IMR-90 (cell line): ENCODE measurements at regions not wholly inside any gene's neighbourhood (a gene's known extent, or its start where the extent isn't known, plus 50 kb on each side); places are given as distances from the start of the nearest gene placed in this dataset.

Source experiments
- ATAC-seq: fragments of 200-7000 bp; cut with Tn5 transposase; 2 replicates; pipeline ENCODE4 v1.9.1; 2020; ENCODE audit warnings: low read depth, mild to moderate bottlenecking, moderate library complexity
- BruUV-seq: library from RNA; stranded (reverse); fragments of 400-500 nt; replicated peaks from 2 replicates; lab custom pipeline; 2021; lab: Mats Ljungman, UMichigan
- CTCF ChIA-PET: fragments of 300-600 bp; formaldehyde crosslinking; extraction: SDS; loops from one replicate; lab custom pipeline; 2021; ENCODE audit warnings: antibody characterized with exemption; lab: Yijun Ruan, JAX
- POLR2A ChIA-PET: fragments of 300-600 bp; sonication (Branson Sonifier 250); formaldehyde crosslinking; loops from one replicate; lab custom pipeline; 2022; ENCODE audit warnings: antibody characterized with exemption; ENCODE audit not compliant: unreplicated experiment; lab: Charles Lee
- DNase-seq: peaks from one replicate; pipeline ENCODE4 v3.0.0; 2013
- H2AFZ ChIP-seq: replicated peaks from 2 replicates; pipeline ENCODE3; 2013; ENCODE audit warnings: low read length, mild to moderate bottlenecking; ENCODE audit not compliant: poor library complexity
- H2AK5ac ChIP-seq: 2 replicates; pipeline ENCODE4 v1.6.1; 2013; ENCODE audit warnings: low read depth, low read length, inconsistent platforms
- H2AK9ac ChIP-seq: replicated peaks from 2 replicates; pipeline ENCODE3; 2013; ENCODE audit warnings: mild to moderate bottlenecking, low read depth, low read length, moderate library complexity; ENCODE audit not compliant: poor library complexity
- H2BK120ac ChIP-seq: 2 replicates; pipeline ENCODE4 v1.6.1; 2013; ENCODE audit warnings: low read depth, low read length, inconsistent platforms
- H2BK15ac ChIP-seq: 3 replicates; pipeline ENCODE4 v1.6.1; 2013; ENCODE audit warnings: low read depth, low read length, inconsistent platforms
- H2BK20ac ChIP-seq: 2 replicates; pipeline ENCODE4 v1.6.1; 2013; ENCODE audit warnings: low read depth, mild to moderate bottlenecking, inconsistent platforms, low read length, moderate library complexity
- H2BK5ac ChIP-seq: 2 replicates; pipeline ENCODE4 v1.6.1; 2013; ENCODE audit warnings: mild to moderate bottlenecking, low read depth, low read length, inconsistent platforms; ENCODE audit not compliant: poor library complexity, severe bottlenecking
- H3K14ac ChIP-seq: replicated peaks from 2 replicates; pipeline ENCODE4 v1.6.1; 2013; ENCODE audit warnings: low read depth, low read length, inconsistent platforms
- H3K18ac ChIP-seq: 2 replicates; pipeline ENCODE4 v1.6.1; 2013; ENCODE audit warnings: low read depth, low read length, control low read depth
- H3K23ac ChIP-seq: 2 replicates; pipeline ENCODE4 v1.6.1; 2013; ENCODE audit warnings: low read depth, low read length, inconsistent platforms
- H3K27ac ChIP-seq: 2 replicates; pipeline ENCODE4 v1.5.1; 2013; ENCODE audit warnings: mild to moderate bottlenecking, control low read depth, low read length; ENCODE audit not compliant: insufficient read depth
- H3K27me3 ChIP-seq: 2 replicates; pipeline ENCODE4 v1.6.1; 2013; ENCODE audit warnings: low read length; ENCODE audit not compliant: control insufficient read depth, insufficient read depth
- H3K36me3 ChIP-seq: 2 replicates; pipeline ENCODE4 v1.6.1; 2013; ENCODE audit warnings: low read length, mixed read lengths; ENCODE audit not compliant: control insufficient read depth, insufficient read depth
- H3K4ac ChIP-seq: 2 replicates; pipeline ENCODE4 v1.6.1; 2013; ENCODE audit warnings: low read depth, low read length, inconsistent platforms
- H3K4me1 ChIP-seq: 2 replicates; pipeline ENCODE4 v1.6.1; 2013; ENCODE audit warnings: low read length, mixed read lengths; ENCODE audit not compliant: control insufficient read depth, insufficient read depth
- H3K4me2 ChIP-seq: 2 replicates; pipeline ENCODE4 v1.6.1; 2013; ENCODE audit warnings: low read depth, mild to moderate bottlenecking, control low read depth, low read length, moderate library complexity
- H3K4me3 ChIP-seq: 2 replicates; pipeline ENCODE4 v1.5.1; 2013; ENCODE audit warnings: low read depth, mild to moderate bottlenecking, control low read depth, low read length, moderate library complexity; ENCODE audit not compliant: insufficient read depth
- H3K56ac ChIP-seq: 2 replicates; pipeline ENCODE4 v1.6.1; 2013; ENCODE audit warnings: low read length, inconsistent platforms; ENCODE audit not compliant: insufficient read depth; ENCODE audit errors: extremely low read depth
- H3K79me1 ChIP-seq, 2 experiments: 2 replicates each; pipeline ENCODE4 v1.6.1; 2013; ENCODE audit warnings: low read length in 2 of 2, inconsistent platforms in 1 of 2, low read depth in 1 of 2
- H3K9ac ChIP-seq: 2 replicates; pipeline ENCODE4 v1.6.1; 2013; ENCODE audit warnings: low read depth, low read length, control low read depth
- H3K9me1 ChIP-seq: 2 replicates; pipeline ENCODE4 v1.6.1; 2013; ENCODE audit warnings: low read length, inconsistent platforms; ENCODE audit not compliant: insufficient read depth
- H3K9me3 ChIP-seq: 2 replicates; pipeline ENCODE4 v1.6.1; 2013; ENCODE audit warnings: low read length; ENCODE audit not compliant: control insufficient read depth, insufficient read depth
- H4K20me1 ChIP-seq: 2 replicates; pipeline ENCODE4 v1.6.1; 2013; ENCODE audit warnings: low read length, inconsistent platforms; ENCODE audit not compliant: insufficient read depth
- H4K5ac ChIP-seq: 2 replicates; pipeline ENCODE4 v1.6.1; 2013; ENCODE audit warnings: mild to moderate bottlenecking, low read depth, low read length, control low read depth
- H4K8ac ChIP-seq, 2 experiments: 2 replicates each; pipeline ENCODE4 v1.6.1; 2013; ENCODE audit warnings: low read depth in 2 of 2, low read length in 2 of 2, control low read depth in 1 of 2, inconsistent platforms in 1 of 2
- H4K91ac ChIP-seq: 2 replicates; pipeline ENCODE4 v1.6.1; 2013; ENCODE audit warnings: low read depth, low read length, inconsistent platforms; ENCODE audit not compliant: insufficient read depth
- BHLHE40 ChIP-seq: fragments of 150-350 bp; IDR thresholded peaks from 2 replicates; pipeline ENCODE4 v1.6.1; 2016; ENCODE audit warnings: mild to moderate bottlenecking, low read depth, low read length
- CHD1 ChIP-seq: IDR thresholded peaks from 2 replicates; pipeline ENCODE4 v1.6.1; 2012; ENCODE audit warnings: low read depth, low read length, improper control_type of control experiment
- FOS ChIP-seq: fragments of 150-350 bp; IDR thresholded peaks from 2 replicates; pipeline ENCODE4 v1.6.1; 2016; ENCODE audit warnings: low read depth, low read length
- MAFK ChIP-seq: IDR thresholded peaks from 2 replicates; pipeline ENCODE4 v1.6.1; 2012; ENCODE audit warnings: low read depth, low read length, improper control_type of control experiment
- MAZ ChIP-seq: IDR thresholded peaks from 2 replicates; pipeline ENCODE4 v1.6.1; 2012; ENCODE audit warnings: low read depth, mild to moderate bottlenecking, low read length, improper control_type of control experiment, moderate library complexity, borderline replicate concordance
- MXI1 ChIP-seq: IDR thresholded peaks from 2 replicates; pipeline ENCODE4 v1.6.1; 2012; ENCODE audit warnings: low read depth, mild to moderate bottlenecking, low read length, moderate library complexity, borderline replicate concordance
- NFE2L2 ChIP-seq: fragments of 150-350 bp; IDR thresholded peaks from 2 replicates; pipeline ENCODE4 v1.6.1; 2016; ENCODE audit warnings: low read depth, mild to moderate bottlenecking, low read length
- POLR2A ChIP-seq: IDR thresholded peaks from 2 replicates; pipeline ENCODE4 v1.6.1; 2012; ENCODE audit warnings: mild to moderate bottlenecking, low read depth, low read length
- RAD21 ChIP-seq: IDR thresholded peaks from 2 replicates; pipeline ENCODE4 v1.6.1; 2012; ENCODE audit warnings: low read length, improper control_type of control experiment
- RFX5 ChIP-seq: IDR thresholded peaks from 2 replicates; pipeline ENCODE4 v1.8.0; 2012; ENCODE audit warnings: low read depth, mild to moderate bottlenecking, low read length, moderate library complexity
- SMC3 ChIP-seq: fragments of 150-350 bp; IDR thresholded peaks from 2 replicates; pipeline ENCODE4 v1.6.1; 2016; ENCODE audit warnings: low read depth, mild to moderate bottlenecking, antibody characterized with exemption, low read length, moderate library complexity
- WGBS, 2 experiments: methylation state at CpG; one replicate each; pipeline versions ENCODE4 v1.1.5 to v1.1.7; 2013; ENCODE audit warnings: missing lambda C conversion rate in 2 of 2; ENCODE audit not compliant: insufficient read length in 1 of 2; ENCODE audit errors: extremely low coverage in 2 of 2; 5-methylcytosine and 5-hydroxymethylcytosine counted together
- dilution Hi-C: fragments of 300-500 bp; cut with HindIII; formaldehyde crosslinking; loops from one replicate; pipeline ENCODE4 v1.14.3; 2018; ENCODE audit warnings: low sequenced_read_pairs; ENCODE audit not compliant: unreplicated experiment
- in situ Hi-C: fragments of 300-500 bp; cut with MboI; formaldehyde crosslinking; loops from 3 replicates; pipeline ENCODE4 v1.14.3; 2019; ENCODE audit warnings: low sequenced_read_pairs, inconsistent platforms, mixed read lengths
- intact Hi-C: fragments of 100-400 bp; cut with micrococcal nuclease; formaldehyde crosslinking; loops from 2 replicates; pipeline ENCODE4 v1.10.0; 2022
- TF ChIP-seq, protein P1 (sequence below): conservative IDR thresholded peaks from 2 replicates; pipeline ENCODE4 v1.5.1; 2012; ENCODE audit warnings: mild to moderate bottlenecking, low read depth, low read length, improper control_type of control experiment
- TF ChIP-seq, protein P2 (sequence below): fragments of 150-350 bp; IDR thresholded peaks from 2 replicates; pipeline ENCODE4 v1.6.1; 2017; ENCODE audit warnings: mild to moderate bottlenecking, antibody characterized with exemption, low read length, low read depth
- TF ChIP-seq, protein P3 (sequence below): fragments of 150-350 bp; IDR thresholded peaks from 2 replicates; pipeline ENCODE4 v1.6.1; 2016; ENCODE audit warnings: low read depth, mild to moderate bottlenecking, low read length, moderate library complexity, borderline replicate concordance

DNA sequence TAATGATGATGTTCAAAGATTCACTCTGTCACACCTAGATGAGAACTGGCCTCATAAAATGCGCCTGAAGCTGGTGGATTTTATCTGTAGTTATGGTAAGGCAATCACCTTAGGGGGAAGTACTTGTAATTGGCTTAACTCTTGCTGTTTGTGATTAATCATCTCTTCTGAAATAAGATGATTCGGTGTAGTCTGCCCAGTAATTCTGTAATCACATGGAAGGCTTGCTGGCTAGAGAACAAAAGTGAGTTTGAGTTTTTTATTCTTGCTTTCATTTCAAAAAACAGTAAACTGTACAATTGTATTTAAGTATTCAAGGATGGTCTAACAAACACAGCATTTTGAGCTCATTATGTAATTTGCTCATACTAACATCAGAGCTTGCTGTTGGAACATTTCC is 72.1 kb downstream of the OTOL1 start:
- intact Hi-C loops: no loop called here
- WGBS, 2 experiments: no CpG with 5 or more reads among the region's 2 CpGs
- Histone ChIP-seq H2AK5ac (no peak overlapping the region), H4K8ac (no peak overlapping the region), H2BK20ac (no peak overlapping the region), H3K9me3 (no peaks in the 10 kb centered on the region), H4K20me1 (no peaks in the 10 kb centered on the region), H3K4ac (no peak overlapping the region), H3K9me1 (no peaks in the 10 kb centered on the region), H4K5ac (no peak overlapping the region), H3K4me3 (no peak overlapping the region), H2BK120ac (no peak overlapping the region), H4K91ac (no peak overlapping the region), H2AFZ (no peak overlapping the region), H2AK9ac (no peak overlapping the region), H2BK5ac (no peak overlapping the region), H3K23ac (no peak overlapping the region), H3K27me3 (no peaks in the 10 kb centered on the region), H3K18ac (no peak overlapping the region), H3K79me1 (no peaks in the 10 kb centered on the region), H3K4me2 (no peak overlapping the region), H3K9ac (no peak overlapping the region), H3K4me1 (no peaks in the 10 kb centered on the region), H3K36me3 (no peaks in the 10 kb centered on the region), H3K14ac (no peak overlapping the region), H3K27ac (no peak overlapping the region), H3K56ac (no peak overlapping the region), H2BK15ac (no peak overlapping the region)
- dilution Hi-C loops: no loop called here
- in situ Hi-C loops: no loop called here
- ChIA-PET CTCF (no interaction called here), POLR2A (no interaction called here)
- TF ChIP-seq, protein P1, sequence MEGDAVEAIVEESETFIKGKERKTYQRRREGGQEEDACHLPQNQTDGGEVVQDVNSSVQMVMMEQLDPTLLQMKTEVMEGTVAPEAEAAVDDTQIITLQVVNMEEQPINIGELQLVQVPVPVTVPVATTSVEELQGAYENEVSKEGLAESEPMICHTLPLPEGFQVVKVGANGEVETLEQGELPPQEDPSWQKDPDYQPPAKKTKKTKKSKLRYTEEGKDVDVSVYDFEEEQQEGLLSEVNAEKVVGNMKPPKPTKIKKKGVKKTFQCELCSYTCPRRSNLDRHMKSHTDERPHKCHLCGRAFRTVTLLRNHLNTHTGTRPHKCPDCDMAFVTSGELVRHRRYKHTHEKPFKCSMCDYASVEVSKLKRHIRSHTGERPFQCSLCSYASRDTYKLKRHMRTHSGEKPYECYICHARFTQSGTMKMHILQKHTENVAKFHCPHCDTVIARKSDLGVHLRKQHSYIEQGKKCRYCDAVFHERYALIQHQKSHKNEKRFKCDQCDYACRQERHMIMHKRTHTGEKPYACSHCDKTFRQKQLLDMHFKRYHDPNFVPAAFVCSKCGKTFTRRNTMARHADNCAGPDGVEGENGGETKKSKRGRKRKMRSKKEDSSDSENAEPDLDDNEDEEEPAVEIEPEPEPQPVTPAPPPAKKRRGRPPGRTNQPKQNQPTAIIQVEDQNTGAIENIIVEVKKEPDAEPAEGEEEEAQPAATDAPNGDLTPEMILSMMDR: no peak
- TF ChIP-seq RAD21: no peak
- TF ChIP-seq CHD1: no peak
- TF ChIP-seq MXI1: no peak
- no peak for TF ChIP-seq RFX5
- TF ChIP-seq, protein P2, sequence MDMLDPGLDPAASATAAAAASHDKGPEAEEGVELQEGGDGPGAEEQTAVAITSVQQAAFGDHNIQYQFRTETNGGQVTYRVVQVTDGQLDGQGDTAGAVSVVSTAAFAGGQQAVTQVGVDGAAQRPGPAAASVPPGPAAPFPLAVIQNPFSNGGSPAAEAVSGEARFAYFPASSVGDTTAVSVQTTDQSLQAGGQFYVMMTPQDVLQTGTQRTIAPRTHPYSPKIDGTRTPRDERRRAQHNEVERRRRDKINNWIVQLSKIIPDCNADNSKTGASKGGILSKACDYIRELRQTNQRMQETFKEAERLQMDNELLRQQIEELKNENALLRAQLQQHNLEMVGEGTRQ: no peak
- TF ChIP-seq BHLHE40: no peak
- no peak for TF ChIP-seq SMC3
- TF ChIP-seq NFE2L2: no peak
- no peak for TF ChIP-seq FOS
- TF ChIP-seq, protein P3, sequence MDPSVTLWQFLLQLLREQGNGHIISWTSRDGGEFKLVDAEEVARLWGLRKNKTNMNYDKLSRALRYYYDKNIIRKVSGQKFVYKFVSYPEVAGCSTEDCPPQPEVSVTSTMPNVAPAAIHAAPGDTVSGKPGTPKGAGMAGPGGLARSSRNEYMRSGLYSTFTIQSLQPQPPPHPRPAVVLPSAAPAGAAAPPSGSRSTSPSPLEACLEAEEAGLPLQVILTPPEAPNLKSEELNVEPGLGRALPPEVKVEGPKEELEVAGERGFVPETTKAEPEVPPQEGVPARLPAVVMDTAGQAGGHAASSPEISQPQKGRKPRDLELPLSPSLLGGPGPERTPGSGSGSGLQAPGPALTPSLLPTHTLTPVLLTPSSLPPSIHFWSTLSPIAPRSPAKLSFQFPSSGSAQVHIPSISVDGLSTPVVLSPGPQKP: no peak
- TF ChIP-seq MAFK: no peak
- TF ChIP-seq MAZ: no peak
- TF ChIP-seq POLR2A: no peak
- no peak for DNase-seq
- BruUV-seq: no TSS peak
- ATAC-seq: no peak
